ENCODE measurements at regions not wholly inside any gene's neighbourhood (a gene's known extent, or its start where the extent isn't known, plus 50 kb on each side); places are given as distances from the start of the nearest gene placed in this dataset.

- TF ChIP-seq, protein P1, sequence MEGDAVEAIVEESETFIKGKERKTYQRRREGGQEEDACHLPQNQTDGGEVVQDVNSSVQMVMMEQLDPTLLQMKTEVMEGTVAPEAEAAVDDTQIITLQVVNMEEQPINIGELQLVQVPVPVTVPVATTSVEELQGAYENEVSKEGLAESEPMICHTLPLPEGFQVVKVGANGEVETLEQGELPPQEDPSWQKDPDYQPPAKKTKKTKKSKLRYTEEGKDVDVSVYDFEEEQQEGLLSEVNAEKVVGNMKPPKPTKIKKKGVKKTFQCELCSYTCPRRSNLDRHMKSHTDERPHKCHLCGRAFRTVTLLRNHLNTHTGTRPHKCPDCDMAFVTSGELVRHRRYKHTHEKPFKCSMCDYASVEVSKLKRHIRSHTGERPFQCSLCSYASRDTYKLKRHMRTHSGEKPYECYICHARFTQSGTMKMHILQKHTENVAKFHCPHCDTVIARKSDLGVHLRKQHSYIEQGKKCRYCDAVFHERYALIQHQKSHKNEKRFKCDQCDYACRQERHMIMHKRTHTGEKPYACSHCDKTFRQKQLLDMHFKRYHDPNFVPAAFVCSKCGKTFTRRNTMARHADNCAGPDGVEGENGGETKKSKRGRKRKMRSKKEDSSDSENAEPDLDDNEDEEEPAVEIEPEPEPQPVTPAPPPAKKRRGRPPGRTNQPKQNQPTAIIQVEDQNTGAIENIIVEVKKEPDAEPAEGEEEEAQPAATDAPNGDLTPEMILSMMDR (IDR thresholded peaks at IDR 0.05): no peak
- TF ChIP-seq POLR2A (IDR thresholded peaks at IDR 0.05): no peak
- no peak for TF ChIP-seq POLR2AphosphoS5 (IDR thresholded peaks at IDR 0.05)
These were observed 837.7 kb upstream of the CNTN5 start for GRCh38 chr11:98183034-98183433.

All from breast epithelium (tissue), 3 donors.